ENCODE measurements at regions not wholly inside any gene's neighbourhood (a gene's known extent, or its start where the extent isn't known, plus 50 kb on each side); places are given as distances from the start of the nearest gene placed in this dataset.

- TF ChIP-seq CTCF (conservative IDR thresholded peaks at IDR 0.05) (no peak), ZFX (IDR thresholded peaks at IDR 0.05) (no peak)
These were observed 230.0 kb downstream of the KLF13 start for GRCh38 chr15:31556494-31557150.

Measured in C4-2B (cell line).